DMS 273 (cell line): ENCODE measurements at regions not wholly inside any gene's neighbourhood (a gene's known extent, or its start where the extent isn't known, plus 50 kb on each side); places are given as distances from the start of the nearest gene placed in this dataset.
"Not testable (repeated sequence)": the region's sequence is repeated elsewhere in the genome, so short reads cannot be mapped to it uniquely, and the experiment has no call there.

Source experiments
- DNase-seq: peaks from one replicate; lab custom pipeline; 2025; ENCODE audit not compliant: unreplicated experiment; lab: John Stamatoyannopoulos, UW

DNA sequence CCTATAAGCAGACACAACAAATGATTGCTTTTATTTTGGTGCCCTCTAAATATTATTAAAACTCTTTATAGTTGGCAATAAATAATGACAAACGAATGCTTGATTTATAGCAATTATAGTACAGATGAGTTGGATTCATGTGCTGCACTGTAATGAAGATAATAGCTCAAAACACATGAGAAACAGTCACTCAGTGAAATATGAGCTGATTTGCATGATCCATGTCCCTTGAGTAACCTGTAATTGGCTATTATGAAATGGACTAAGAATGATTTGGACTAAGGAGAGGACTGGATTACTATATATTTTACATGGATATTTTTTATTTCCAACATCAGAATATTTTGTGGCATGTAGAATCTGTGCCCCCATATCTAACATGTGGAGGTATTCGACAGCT, 365.6 kb upstream of the UBE2E3 start:
- DNase-seq, result no peak

DNA sequence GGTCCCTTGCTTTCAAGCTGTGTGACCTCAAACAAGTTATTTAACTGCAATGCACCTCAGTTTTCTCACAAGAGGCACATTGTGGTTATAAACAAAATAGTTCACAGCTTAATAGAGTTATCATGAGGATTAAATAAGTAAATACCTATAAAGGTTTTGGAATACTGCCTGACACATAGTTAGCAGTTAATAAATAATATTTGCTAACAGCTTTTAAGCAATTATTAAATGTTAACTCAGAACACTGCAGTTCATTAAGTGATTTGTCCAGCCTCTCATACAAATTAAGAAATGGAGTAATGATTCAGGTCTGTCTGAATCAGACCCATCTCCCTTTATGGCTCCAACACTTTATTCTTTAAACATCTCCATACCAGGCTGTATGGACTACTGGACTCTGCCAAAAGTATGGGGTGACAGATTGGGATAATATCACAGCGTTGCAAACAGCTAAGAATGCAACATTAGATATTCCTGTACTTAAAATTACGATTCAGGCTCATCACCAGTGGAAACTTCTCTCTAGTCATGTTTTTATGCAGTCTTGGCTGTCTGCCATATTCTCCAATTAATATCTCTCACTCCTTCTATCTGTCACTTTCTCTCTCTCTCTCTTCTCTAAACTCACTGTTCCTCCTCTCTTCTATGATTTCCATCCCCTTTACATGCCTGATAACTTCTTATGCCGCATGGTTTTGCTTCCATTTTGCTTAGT, 370.6 kb upstream of the UBE2E3 start:
- peak; percentile 31 for DNase-seq

DNA sequence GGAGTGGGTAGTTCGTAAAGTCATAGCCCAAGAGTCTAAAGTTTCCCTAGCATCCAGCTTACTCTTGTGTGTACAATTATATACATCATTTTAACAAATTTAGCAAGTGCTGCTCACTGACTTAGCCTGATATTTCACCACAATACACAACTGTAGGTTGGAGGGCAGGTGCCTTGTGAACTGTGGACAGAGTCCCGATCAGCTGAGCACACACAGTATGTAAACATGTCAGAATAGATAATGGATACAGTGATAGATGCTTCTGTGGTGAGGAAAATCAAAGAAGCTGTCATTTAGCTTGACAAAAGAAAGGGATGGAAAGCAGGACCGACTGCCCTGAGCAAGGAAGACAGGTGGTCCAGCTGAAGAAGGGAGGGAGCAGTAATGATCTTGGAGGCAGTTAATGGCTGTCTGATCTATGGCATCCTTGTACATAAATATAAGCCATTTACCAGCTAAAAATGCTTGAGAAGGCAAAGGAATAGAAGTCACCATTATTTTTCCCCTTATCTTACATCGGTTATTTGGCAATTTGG, 372.8 kb upstream of the UBE2E3 start:
- DNase-seq, result no peak

DNA sequence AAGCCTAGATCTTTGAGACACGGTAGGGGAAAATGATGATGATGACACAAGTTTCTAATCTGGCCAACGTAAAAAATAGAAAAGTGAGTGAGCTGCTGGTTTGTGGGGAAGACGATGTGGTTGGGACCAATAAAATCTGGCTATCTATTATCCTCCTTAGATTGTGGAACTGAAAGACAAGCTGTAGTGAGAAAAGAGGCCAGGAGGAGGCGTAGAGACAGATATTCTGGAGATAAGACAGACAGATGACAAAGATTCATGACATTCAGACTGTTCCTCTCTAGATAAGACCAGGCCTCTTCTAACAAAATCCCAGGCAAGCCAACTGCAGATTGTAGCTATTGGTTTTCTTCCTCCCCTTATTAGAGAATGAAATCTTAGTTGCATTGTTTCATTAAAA, 376.3 kb upstream of the UBE2E3 start:
- DNase-seq, result peak; percentile 40

DNA sequence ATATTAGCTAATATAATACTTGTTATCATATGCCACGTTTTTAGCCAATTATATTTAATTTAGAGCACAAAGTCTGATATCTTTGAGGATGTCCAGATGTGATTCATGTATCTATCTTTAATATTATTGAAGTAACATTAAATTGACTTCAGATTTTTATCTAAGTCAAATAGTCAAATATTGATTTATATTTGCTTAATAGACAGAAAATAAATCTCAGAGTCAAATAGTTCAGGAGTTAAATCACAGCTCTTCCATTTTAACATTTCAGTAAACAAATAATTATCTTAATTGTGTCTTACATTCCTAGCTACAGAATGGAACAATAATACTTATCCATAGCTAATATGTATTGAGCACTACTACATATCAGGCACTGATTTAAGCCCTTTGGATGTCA, 379.4 kb upstream of the UBE2E3 start:
- DNase-seq, result no peak

DNA sequence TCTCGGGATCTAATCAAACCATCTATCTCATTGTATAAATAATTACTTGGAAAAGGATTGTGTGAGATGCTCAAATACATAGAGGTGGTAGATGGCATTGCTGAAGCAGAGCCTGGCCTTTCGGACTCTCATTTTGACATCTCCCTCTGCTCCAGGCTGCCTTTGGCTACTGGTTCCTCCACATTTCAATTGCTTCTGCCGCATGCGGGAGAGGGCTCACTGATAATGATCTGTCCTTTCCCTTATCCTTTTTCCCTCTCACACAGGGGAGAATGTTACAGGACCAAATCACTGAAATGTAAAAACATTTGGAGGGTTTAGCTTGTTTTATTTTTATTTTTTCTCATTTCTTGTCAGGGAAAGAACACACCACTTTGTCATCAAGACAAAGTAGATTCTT, 380.6 kb upstream of the UBE2E3 start:
- no peak for DNase-seq

DNA sequence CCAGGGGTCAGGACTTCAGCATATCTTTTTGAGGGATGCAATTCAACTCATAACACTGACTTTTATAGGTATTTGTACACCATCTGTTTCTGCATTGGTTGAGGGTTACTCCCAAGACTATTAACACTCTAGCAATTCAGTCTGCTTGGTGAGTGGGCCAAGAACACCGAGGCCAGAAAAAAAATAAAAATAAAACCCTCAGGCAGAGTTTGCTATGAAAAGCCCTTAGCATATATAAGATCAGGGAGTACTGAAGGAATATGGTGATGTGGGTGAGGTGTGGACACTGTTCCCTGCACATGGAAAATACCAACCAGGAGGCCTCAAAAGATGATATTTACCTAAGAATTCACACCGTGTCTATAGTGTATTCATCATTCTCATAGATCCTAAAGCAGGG, 383.2 kb upstream of the UBE2E3 start:
- no peak for DNase-seq

DNA sequence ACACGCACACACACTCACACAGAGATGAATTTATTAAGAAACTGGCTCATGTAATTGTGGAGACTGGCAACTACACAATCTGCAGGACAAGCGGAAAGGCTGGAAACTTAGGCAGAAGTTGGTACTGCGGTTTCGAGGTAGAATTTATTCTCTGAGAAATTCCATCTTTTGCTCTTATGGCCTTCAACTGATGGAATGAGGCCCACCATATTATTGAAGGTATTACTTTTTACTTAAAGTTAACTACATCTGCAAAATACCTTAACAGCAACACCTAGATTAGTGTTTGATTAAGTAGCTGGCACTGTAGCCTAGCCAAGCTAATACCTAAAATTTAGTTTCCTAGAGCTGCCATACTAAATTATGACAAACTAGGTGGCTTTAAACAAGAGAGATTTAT, 384.0 kb upstream of the UBE2E3 start:
- DNase-seq, result no peak

DNA sequence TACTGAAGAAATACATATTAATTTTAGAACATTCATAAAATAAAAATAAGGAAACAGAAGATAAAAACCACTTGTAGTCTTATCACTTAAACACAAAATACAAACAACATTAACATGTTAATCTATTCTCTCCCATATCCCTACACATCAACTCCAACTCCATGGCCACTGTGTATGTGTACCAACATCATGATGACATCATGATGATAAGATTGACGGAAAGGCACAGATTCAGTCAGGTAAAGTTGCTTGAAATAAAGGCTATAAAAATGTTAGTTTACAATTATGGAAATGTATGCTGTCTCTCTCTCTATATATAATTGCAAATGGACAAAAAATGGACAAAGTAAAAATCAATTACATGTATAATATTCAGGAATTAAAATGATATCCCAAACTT, 388.5 kb upstream of the UBE2E3 start:
- DNase-seq, result no peak

DNA sequence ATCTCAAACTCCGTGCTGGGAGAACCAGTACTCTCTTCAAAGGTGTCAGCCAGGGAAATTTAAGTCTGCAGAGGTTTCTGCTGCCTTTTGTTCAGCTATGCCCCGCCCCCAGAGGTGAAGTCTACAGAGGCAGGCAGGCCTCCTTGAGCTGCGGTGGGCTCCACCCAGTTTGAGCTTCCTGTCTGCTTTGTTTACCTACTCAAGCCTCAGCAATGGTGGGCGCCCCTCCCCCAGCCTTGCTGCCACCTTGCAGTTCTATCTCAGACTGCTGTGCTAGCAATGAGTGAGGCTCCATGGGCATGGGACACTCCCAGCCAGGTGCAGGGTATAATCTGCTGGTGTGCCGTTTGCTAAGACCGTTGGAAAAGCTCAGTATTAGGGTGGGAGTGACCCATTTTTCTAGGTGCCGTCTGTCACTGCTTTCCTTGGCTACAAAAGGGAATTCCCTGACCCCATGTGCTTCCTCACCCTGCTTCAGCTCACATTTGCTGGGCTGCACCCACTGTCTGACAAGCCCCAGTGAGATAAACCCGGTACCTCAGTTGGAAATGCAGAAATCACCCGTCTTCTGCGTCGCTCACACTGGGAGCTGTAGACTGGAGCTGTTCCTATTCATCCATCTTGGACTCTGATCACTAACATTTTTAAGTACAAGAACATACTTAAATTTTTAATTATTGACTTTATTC, 389.2 kb upstream of the UBE2E3 start:
- DNase-seq, result not testable (repeated sequence)

DNA sequence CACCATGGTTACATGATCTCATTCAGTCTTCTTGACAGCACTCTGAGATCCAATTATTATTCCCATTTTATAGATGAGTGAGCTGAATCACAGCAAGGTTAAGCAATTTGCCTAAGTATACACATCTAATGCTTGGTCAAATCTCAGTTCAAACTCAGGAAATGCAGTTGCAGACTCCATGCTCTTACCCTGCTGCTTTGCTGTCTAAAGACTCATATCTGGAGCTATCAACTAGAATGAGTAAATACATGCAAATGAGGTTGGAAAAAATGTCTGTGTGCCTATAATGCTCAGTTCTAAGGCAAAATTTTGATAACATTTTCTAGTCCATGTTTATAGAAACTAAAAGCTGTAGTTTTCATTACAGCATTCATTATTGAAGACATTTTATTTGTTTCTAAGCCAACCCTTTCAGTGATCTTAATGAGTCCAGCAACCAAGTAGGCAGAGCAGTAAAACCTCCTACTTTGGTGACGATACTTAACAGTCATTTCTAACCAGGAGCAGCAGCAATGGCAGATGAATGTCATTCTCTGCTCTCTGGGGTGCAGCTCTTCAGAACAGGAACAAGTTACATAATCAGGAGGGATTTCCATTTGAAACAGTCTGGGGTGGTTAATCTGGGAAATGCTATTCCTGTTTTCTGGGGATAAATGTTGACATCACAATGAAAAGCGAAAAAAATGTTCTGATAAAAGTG, 396.8 kb upstream of the UBE2E3 start:
- no peak for DNase-seq

DNA sequence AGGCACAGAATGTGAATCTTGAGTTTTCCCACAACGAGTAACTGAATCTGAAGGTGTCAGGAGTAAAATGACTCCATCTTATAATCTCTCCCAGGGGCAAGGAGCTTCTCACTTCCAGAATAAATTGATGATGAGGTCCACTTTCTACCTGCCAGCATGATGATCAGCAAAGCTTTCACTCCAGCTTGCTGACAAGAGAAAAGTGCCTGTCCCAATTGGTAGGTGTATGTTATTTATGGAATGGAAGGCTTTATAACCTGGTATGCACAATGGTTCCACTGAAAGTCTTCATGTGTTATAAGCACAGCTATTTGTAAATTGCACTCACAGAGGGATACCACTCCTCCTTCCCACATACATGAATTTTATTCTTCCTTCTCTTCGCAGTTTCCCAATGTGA, 401.0 kb upstream of the UBE2E3 start:
- no peak for DNase-seq

DNA sequence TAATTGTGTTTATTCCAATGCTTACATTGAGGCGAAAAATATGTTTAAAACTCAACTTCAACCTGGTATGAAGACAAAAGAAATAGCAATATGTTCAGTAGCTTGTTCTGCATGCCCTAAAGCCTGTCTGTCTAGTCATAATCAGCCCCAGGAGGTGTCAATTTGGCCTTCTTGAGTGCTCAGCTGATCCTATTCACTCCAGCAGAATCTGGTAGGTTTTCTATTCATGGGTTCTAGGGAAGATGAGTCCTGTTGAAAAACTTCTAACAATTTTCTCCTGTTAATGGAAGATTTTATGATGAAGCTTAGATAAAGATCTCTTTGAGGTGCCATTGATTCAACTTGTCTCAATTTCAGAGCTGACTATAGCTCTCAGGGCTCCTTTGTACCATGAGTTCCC, 402.0 kb upstream of the UBE2E3 start:
- no peak for DNase-seq

DNA sequence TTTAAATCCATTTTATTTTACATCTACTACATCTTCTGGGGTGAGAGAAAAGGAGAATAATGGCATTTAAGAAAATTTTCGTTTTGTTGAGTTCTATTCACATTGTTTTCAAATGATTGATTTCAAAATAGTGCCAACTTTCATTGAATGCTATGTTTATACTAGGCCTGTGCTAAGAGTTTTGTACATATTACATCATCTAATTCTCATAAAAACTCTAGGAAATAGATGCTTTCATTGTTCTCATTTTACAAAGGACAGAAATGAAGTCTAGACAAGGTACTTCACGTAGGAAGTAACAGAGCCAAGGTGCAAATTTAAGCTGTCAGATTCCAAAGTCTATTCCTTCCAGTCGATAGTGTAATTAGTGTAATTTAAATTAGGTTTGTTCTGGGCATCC, 402.8 kb upstream of the UBE2E3 start:
- no peak for DNase-seq

DNA sequence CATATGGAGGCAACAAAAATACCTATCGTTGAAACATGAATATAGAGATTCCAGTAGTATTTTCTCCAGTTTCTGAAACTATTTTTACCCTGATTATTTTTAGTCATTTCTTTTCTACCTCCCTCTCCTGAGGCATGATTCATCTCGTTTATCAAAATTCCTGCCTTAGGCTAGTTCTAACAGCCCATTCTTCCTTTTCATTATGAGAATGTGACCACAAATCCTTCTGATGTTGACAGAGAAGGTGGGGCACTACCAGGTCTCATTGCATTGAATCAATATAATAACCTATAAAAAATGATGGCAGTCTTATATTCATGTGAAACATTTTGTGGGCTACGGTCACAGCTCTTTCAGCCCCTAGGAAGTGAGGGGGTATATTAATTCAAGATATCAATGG, 406.5 kb upstream of the UBE2E3 start:
- DNase-seq, result no peak

DNA sequence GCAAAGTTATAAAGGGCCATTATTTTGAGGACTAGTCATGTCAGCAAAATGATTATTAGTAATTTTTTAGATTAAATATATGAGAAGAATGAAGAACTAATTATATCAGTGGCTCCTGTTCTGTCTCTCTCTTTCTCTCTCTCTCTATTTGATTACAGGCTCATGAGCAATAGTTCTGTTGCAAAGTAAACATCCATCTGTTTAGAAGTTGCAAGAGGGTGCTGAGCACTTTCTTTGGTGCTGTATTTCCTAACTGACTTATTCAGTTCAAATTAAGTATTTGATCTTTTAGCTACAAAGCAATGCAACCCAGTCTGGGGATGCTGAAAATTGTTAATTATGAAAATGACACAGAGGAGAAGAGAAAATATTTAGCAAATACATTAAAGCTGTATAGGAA, 408.1 kb upstream of the UBE2E3 start:
- DNase-seq, result no peak

DNA sequence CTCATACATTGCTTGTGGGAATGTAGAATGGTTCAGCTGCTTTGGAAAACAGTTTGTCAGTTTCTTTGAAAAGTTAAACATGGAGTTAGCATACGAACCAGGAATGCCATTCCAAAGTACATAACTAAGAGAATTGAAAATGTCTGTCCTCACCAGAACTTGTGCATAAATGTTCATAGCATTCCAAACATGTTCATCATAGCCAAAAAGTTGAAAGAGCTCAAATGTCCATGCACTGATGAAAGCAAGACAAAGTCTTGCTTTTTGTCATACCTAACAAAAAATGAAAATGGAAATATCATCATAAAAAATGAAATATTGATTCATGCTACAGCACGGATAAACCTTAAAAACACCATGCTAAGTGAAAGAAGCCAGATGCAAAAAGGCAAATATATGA, 408.8 kb upstream of the UBE2E3 start:
- DNase-seq, result no peak

DNA sequence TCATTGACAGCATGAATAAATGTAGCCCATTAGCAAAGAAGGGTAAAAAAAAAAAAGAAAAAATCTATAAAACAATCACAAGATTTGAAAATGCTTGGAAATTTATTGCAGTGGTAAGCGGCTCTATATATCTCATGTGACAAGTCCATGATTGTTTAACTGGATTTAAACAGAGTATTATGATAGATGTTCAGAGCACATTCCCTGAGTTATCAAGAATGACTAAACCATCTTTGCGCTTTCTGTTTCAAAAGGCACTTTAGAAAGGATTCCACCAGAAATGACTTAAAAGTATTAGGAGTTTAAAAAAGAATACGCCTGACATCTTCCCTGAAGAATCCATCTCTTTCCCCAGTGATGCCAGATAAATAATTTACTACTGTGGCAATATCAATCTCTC, 409.5 kb upstream of the UBE2E3 start:
- no peak for DNase-seq

DNA sequence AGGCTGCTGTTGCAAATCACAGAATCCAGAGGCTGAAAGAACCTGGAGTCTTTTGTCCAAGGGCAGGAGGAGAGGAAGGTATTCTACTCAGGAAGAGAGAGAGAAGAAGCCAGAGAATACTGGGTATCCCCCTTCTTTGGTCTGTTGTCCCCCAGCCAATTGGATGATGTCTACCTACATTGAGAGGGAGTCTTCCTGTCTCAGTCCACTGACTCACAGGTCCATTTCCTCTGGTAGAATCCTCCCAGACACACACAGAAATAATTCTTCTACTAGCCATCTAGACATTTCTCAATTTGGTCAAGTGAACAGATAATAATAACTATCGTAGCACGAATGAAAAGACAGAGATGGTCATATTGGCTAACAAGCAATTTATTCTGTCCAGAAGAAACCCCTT, 416.4 kb upstream of the UBE2E3 start:
- DNase-seq, result no peak

DNA sequence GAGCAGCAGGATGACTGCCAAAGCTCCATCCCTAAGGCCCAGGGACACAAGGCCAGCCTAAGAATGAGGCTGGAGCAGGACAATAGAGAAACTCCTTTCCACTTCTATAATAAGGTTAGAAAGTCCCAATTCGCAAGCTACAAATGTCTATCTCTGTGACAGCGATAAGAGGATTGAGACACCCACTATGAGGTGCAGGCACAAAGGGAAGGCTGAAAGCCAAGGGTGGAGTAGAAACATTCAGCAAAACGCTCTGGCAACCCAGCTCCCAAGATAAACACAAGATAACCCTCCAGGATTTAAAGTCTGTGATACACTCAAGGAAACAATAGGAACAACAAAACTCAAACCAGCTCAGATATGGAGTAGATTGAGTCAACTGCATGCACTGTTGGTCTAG, 418.0 kb upstream of the UBE2E3 start:
- no peak for DNase-seq

DNA sequence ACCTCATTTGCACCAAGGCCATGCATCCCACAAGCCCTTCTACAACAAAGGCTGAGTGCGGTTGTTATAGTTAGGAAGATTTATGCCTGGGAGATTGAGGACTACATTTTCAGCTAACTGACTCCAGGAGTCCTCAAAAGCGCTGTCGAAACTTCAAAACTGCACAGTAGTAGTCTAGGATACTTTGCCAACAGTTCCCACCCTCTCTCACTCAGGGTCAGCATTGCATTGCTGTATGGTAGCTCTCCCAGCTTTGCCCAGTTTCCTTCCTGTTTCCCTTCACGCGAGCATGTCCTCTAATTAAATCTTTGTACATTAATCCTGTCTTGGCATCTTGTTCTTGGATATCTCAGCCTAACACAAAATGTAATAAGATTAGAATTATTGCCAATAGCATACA, 420.6 kb upstream of the UBE2E3 start:
- no peak for DNase-seq

DNA sequence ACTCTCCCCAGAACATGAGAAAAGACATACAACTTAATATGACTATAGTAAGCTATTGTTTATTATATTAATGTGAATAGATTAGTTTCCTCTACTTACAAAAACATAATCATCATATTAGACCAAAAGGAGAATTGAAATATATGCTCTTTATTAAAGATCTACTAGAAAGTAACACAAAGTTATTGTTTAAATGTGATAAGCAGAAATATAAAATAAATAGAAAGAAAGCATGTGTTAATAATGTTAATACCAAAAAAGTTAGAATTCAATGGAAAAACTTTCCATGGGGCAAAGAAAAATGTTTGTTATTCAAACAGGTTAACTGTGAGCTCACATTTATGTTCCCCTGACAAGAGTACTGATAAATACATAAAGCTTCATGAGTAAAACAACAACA, 421.4 kb upstream of the UBE2E3 start:
- no peak for DNase-seq
